ENCODE measurements at regions not wholly inside any gene's neighbourhood (a gene's known extent, or its start where the extent isn't known, plus 50 kb on each side); places are given as distances from the start of the nearest gene placed in this dataset.

DNA sequence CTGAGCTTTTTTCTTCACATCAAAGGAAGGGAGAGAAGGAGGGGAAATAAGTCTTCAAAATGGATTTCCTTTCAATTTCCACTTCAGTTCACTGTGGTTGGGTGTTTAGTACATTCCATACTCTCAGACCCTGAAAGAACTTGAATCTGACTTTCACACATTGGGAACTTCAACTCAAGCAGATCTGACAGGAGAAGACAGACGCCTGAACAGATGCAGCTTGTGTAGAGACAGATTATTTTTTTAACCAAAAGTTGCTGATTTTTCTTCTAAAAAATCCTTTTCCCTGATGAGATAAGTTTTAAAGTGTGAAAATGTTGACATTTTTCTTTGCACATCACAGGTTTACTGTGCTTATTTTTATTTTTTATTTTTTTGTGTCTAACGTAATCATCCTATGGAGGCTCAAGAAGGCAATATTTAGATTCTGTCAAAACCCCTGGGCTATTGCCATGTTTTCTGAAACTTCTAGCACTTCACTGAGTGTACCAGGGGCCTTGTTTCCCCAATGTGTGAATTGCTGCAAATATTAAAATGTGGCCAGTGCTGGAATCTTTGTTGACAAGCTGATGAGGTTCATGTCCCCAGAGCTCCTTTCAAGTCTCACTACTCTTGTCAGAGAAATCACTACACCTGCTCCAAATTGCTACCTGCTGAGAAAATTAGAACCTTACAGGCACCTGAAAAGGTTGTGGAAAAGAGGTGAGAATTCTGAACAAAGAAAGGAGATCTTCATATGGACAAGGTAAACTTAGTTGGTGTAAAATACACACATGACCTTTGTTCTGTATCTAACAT is 214.8 kb upstream of the BTBD3 start:
- Histone ChIP-seq H3K4me2 (no peak overlapping the region), H3K79me2 (replicated peaks; ENCODE audit: insufficient read depth) (no peaks in the 10 kb centered on the region), H3F3A (replicated peaks; ENCODE audit: low read depth) (no peaks in the 10 kb centered on the region), H3K4me1 (ENCODE audit: insufficient read depth) (no peaks in the 10 kb centered on the region), H3K4me3 (no peak overlapping the region), H3K27ac (ENCODE audit: low read depth) (no peak overlapping the region), H4K20me1 (replicated peaks; ENCODE audit: insufficient read depth) (no peaks in the 10 kb centered on the region), H2AFZ (peak overlapping the region; percentile 53; the same call in 1 of the 2 replicates), H3K36me3 (ENCODE audit: insufficient read depth) (no peaks in the 10 kb centered on the region; the same call in 1 of the 2 replicates), H3K27me3 (ENCODE audit: insufficient read depth) (no peaks in the 10 kb centered on the region), H3K9me2 (ENCODE audit: insufficient read depth) (no peaks in the 10 kb centered on the region; the same call in 1 of the 2 replicates)
- TF ChIP-seq STAT1 (IDR thresholded peaks at IDR 0.05; ENCODE audit: unreplicated experiment) (no peak), JUNB (IDR thresholded peaks at IDR 0.05; ENCODE audit: unreplicated experiment) (no peak), ZNF114 (CRISPR knock-in tag; IDR thresholded peaks at IDR 0.05) (no peak), NANOG (IDR thresholded peaks at IDR 0.05; ENCODE audit: borderline replicate concordance) (no peak), EZH2 (IDR thresholded peaks at IDR 0.05; ENCODE audit: low read depth, unreplicated experiment) (no peak), POLR2AphosphoS5 (IDR thresholded peaks at IDR 0.05; ENCODE audit: low read depth) (no peak), ZNF331 (CRISPR knock-in tag; IDR thresholded peaks at IDR 0.05; ENCODE audit: low read depth) (no peak), CREB1 (CRISPR knock-in tag; IDR thresholded peaks at IDR 0.05; ENCODE audit: low read depth) (no peak), EZH2phosphoT487 (IDR thresholded peaks at IDR 0.05; ENCODE audit: unreplicated experiment) (no peak)
- TF ChIP-seq, protein P1, sequence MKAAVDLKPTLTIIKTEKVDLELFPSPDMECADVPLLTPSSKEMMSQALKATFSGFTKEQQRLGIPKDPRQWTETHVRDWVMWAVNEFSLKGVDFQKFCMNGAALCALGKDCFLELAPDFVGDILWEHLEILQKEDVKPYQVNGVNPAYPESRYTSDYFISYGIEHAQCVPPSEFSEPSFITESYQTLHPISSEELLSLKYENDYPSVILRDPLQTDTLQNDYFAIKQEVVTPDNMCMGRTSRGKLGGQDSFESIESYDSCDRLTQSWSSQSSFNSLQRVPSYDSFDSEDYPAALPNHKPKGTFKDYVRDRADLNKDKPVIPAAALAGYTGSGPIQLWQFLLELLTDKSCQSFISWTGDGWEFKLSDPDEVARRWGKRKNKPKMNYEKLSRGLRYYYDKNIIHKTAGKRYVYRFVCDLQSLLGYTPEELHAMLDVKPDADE (IDR thresholded peaks at IDR 0.05), result no peak
- TF ChIP-seq, protein P2, sequence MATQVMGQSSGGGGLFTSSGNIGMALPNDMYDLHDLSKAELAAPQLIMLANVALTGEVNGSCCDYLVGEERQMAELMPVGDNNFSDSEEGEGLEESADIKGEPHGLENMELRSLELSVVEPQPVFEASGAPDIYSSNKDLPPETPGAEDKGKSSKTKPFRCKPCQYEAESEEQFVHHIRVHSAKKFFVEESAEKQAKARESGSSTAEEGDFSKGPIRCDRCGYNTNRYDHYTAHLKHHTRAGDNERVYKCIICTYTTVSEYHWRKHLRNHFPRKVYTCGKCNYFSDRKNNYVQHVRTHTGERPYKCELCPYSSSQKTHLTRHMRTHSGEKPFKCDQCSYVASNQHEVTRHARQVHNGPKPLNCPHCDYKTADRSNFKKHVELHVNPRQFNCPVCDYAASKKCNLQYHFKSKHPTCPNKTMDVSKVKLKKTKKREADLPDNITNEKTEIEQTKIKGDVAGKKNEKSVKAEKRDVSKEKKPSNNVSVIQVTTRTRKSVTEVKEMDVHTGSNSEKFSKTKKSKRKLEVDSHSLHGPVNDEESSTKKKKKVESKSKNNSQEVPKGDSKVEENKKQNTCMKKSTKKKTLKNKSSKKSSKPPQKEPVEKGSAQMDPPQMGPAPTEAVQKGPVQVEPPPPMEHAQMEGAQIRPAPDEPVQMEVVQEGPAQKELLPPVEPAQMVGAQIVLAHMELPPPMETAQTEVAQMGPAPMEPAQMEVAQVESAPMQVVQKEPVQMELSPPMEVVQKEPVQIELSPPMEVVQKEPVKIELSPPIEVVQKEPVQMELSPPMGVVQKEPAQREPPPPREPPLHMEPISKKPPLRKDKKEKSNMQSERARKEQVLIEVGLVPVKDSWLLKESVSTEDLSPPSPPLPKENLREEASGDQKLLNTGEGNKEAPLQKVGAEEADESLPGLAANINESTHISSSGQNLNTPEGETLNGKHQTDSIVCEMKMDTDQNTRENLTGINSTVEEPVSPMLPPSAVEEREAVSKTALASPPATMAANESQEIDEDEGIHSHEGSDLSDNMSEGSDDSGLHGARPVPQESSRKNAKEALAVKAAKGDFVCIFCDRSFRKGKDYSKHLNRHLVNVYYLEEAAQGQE (IDR thresholded peaks at IDR 0.05; ENCODE audit: unreplicated experiment), result no peak
- TF ChIP-seq, protein P3, sequence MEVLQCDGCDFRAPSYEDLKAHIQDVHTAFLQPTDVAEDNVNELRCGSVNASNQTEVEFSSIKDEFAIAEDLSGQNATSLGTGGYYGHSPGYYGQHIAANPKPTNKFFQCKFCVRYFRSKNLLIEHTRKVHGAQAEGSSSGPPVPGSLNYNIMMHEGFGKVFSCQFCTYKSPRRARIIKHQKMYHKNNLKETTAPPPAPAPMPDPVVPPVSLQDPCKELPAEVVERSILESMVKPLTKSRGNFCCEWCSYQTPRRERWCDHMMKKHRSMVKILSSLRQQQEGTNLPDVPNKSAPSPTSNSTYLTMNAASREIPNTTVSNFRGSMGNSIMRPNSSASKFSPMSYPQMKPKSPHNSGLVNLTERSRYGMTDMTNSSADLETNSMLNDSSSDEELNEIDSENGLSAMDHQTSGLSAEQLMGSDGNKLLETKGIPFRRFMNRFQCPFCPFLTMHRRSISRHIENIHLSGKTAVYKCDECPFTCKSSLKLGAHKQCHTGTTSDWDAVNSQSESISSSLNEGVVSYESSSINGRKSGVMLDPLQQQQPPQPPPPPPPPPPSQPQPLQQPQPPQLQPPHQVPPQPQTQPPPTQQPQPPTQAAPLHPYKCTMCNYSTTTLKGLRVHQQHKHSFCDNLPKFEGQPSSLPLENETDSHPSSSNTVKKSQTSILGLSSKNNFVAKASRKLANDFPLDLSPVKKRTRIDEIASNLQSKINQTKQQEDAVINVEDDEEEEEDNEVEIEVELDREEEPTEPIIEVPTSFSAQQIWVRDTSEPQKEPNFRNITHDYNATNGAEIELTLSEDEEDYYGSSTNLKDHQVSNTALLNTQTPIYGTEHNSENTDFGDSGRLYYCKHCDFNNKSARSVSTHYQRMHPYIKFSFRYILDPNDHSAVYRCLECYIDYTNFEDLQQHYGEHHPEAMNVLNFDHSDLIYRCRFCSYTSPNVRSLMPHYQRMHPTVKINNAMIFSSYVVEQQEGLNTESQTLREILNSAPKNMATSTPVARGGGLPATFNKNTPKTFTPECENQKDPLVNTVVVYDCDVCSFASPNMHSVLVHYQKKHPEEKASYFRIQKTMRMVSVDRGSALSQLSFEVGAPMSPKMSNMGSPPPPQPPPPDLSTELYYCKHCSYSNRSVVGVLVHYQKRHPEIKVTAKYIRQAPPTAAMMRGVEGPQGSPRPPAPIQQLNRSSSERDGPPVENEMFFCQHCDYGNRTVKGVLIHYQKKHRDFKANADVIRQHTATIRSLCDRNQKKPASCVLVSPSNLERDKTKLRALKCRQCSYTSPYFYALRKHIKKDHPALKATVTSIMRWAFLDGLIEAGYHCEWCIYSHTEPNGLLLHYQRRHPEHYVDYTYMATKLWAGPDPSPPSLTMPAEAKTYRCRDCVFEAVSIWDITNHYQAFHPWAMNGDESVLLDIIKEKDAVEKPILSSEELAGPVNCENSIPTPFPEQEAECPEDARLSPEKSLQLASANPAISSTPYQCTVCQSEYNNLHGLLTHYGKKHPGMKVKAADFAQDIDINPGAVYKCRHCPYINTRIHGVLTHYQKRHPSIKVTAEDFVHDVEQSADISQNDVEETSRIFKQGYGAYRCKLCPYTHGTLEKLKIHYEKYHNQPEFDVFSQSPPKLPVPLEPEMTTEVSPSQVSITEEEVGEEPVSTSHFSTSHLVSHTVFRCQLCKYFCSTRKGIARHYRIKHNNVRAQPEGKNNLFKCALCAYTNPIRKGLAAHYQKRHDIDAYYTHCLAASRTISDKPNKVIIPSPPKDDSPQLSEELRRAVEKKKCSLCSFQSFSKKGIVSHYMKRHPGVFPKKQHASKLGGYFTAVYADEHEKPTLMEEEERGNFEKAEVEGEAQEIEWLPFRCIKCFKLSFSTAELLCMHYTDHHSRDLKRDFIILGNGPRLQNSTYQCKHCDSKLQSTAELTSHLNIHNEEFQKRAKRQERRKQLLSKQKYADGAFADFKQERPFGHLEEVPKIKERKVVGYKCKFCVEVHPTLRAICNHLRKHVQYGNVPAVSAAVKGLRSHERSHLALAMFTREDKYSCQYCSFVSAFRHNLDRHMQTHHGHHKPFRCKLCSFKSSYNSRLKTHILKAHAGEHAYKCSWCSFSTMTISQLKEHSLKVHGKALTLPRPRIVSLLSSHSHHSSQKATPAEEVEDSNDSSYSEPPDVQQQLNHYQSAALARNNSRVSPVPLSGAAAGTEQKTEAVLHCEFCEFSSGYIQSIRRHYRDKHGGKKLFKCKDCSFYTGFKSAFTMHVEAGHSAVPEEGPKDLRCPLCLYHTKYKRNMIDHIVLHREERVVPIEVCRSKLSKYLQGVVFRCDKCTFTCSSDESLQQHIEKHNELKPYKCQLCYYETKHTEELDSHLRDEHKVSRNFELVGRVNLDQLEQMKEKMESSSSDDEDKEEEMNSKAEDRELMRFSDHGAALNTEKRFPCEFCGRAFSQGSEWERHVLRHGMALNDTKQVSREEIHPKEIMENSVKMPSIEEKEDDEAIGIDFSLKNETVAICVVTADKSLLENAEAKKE (CRISPR knock-in tag; IDR thresholded peaks at IDR 0.05), result no peak
- TF ChIP-seq, protein P4, sequence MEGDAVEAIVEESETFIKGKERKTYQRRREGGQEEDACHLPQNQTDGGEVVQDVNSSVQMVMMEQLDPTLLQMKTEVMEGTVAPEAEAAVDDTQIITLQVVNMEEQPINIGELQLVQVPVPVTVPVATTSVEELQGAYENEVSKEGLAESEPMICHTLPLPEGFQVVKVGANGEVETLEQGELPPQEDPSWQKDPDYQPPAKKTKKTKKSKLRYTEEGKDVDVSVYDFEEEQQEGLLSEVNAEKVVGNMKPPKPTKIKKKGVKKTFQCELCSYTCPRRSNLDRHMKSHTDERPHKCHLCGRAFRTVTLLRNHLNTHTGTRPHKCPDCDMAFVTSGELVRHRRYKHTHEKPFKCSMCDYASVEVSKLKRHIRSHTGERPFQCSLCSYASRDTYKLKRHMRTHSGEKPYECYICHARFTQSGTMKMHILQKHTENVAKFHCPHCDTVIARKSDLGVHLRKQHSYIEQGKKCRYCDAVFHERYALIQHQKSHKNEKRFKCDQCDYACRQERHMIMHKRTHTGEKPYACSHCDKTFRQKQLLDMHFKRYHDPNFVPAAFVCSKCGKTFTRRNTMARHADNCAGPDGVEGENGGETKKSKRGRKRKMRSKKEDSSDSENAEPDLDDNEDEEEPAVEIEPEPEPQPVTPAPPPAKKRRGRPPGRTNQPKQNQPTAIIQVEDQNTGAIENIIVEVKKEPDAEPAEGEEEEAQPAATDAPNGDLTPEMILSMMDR (conservative IDR thresholded peaks at IDR 0.05; ENCODE audit: low read depth in 2 of 2), result no peak
- Mint-ChIP-seq H3K27ac (no peak overlapping the region), H3K9me3 (peaks cover 24% of the 10 kb centered on the region), H3K4me3 (no peak overlapping the region), H3K27me3 (ENCODE audit: insufficient read depth, low read depth, poor library complexity) (peaks cover 2% of the 10 kb centered on the region), H3K36me3 (ENCODE audit: low read depth) (peaks cover 9% of the 10 kb centered on the region; the same call in 2 of the 3 replicates), H3K4me1 (no peaks in the 10 kb centered on the region)
- no peak for DNase-seq (ENCODE audit: low spot score)
- no peak for ATAC-seq

All from GM23338 (cell line).